ENCODE measurements at regions not wholly inside any gene's neighbourhood (a gene's known extent, or its start where the extent isn't known, plus 50 kb on each side); places are given as distances from the start of the nearest gene placed in this dataset.

GRCh38 chr6:3928111-3928510 is 78.9 kb downstream of the FAM50B start:
- Histone ChIP-seq H3K4me3 (ENCODE audit: low read depth in 1 of 2, low read length in 2 of 2) (no peak overlapping the region), H3K79me2 (ENCODE audit: insufficient read depth, low read length) (no peaks in the 10 kb centered on the region), H3K27me3 (ENCODE audit: insufficient read depth, low read length, poor library complexity) (no peaks in the 10 kb centered on the region), H3K9me3 (ENCODE audit: insufficient read depth, low read length, severe bottlenecking) (no peaks in the 10 kb centered on the region), H4K20me1 (ENCODE audit: insufficient read depth, low read length) (no peaks in the 10 kb centered on the region), H3K9ac (ENCODE audit: low read depth, low read length) (no peak overlapping the region), H2AFZ (ENCODE audit: low read depth, low read length) (no peak overlapping the region), H3K27ac (ENCODE audit: low read length) (no peak overlapping the region), H3K36me3 (ENCODE audit: insufficient read depth, low read length) (no peaks in the 10 kb centered on the region), H3K4me1 (ENCODE audit: insufficient read depth, low read length) (no peaks in the 10 kb centered on the region), H3K4me2 (ENCODE audit: insufficient read depth, low read length) (no peak overlapping the region)
- no peak for DNase-seq
- TF ChIP-seq EZH2 (IDR thresholded peaks at IDR 0.05; ENCODE audit: borderline replicate concordance, low read depth, low read length, severe bottlenecking) (no peak), CTCF (IDR thresholded peaks at IDR 0.05; ENCODE audit: borderline replicate concordance, extremely low read depth, low read length, poor library complexity, severe bottlenecking) (no peak)
- no peak for ATAC-seq (ENCODE audit: insufficient read depth, low read depth)

GRCh38 chr6:3929281-3929798 is 80.2 kb downstream of the FAM50B start:
- Histone ChIP-seq H3K4me3 (ENCODE audit: low read depth in 1 of 2, low read length in 2 of 2) (no peak overlapping the region), H3K27me3 (ENCODE audit: insufficient read depth, low read length, poor library complexity) (no peaks in the 10 kb centered on the region), H3K79me2 (ENCODE audit: insufficient read depth, low read length) (no peaks in the 10 kb centered on the region), H3K9me3 (ENCODE audit: insufficient read depth, low read length, severe bottlenecking) (no peaks in the 10 kb centered on the region), H3K36me3 (ENCODE audit: insufficient read depth, low read length) (no peaks in the 10 kb centered on the region), H2AFZ (ENCODE audit: low read depth, low read length) (no peak overlapping the region), H3K27ac (ENCODE audit: low read length) (no peak overlapping the region), H3K4me2 (ENCODE audit: insufficient read depth, low read length) (no peak overlapping the region), H4K20me1 (ENCODE audit: insufficient read depth, low read length) (no peaks in the 10 kb centered on the region), H3K9ac (ENCODE audit: low read depth, low read length) (no peak overlapping the region), H3K4me1 (ENCODE audit: insufficient read depth, low read length) (no peaks in the 10 kb centered on the region)
- TF ChIP-seq EZH2 (IDR thresholded peaks at IDR 0.05; ENCODE audit: borderline replicate concordance, low read depth, low read length, severe bottlenecking) (no peak), CTCF (IDR thresholded peaks at IDR 0.05; ENCODE audit: borderline replicate concordance, extremely low read depth, low read length, poor library complexity, severe bottlenecking) (no peak)
- DNase-seq = no peak
- no peak for ATAC-seq (ENCODE audit: insufficient read depth, low read depth)

- TF ChIP-seq CTCF (IDR thresholded peaks at IDR 0.05; ENCODE audit: borderline replicate concordance, extremely low read depth, low read length, poor library complexity, severe bottlenecking) = no peak
- no peak for TF ChIP-seq EZH2 (IDR thresholded peaks at IDR 0.05; ENCODE audit: borderline replicate concordance, low read depth, low read length, severe bottlenecking)
- DNase-seq (no peak), ATAC-seq (ENCODE audit: insufficient read depth, low read depth) (no peak)
Measured at GRCh38 chr6:3937438-3937837, 88.3 kb downstream of the FAM50B start.

More at GRCh38 chr6:3937438-3937837, 88.3 kb downstream of the FAM50B start:
- no peak overlapping the region for H2AFZ ChIP-seq (ENCODE audit: low read depth, low read length)
- no peaks in the 10 kb centered on the region for H3K9me3 ChIP-seq (ENCODE audit: insufficient read depth, low read length, severe bottlenecking)
- H4K20me1 ChIP-seq (ENCODE audit: insufficient read depth, low read length) = no peaks in the 10 kb centered on the region
- H3K27ac ChIP-seq (ENCODE audit: low read length) = no peak overlapping the region
- no peak overlapping the region for H3K4me2 ChIP-seq (ENCODE audit: insufficient read depth, low read length)
- no peak overlapping the region for H3K4me3 ChIP-seq (ENCODE audit: low read depth in 1 of 2, low read length in 2 of 2)
- H3K4me1 ChIP-seq (ENCODE audit: insufficient read depth, low read length) = no peaks in the 10 kb centered on the region
- H3K27me3 ChIP-seq (ENCODE audit: insufficient read depth, low read length, poor library complexity) = peaks cover 25% of the 10 kb centered on the region
- H3K9ac ChIP-seq (ENCODE audit: low read depth, low read length) = no peak overlapping the region
- no peaks in the 10 kb centered on the region for H3K79me2 ChIP-seq (ENCODE audit: insufficient read depth, low read length)
- H3K36me3 ChIP-seq (ENCODE audit: insufficient read depth, low read length) = no peaks in the 10 kb centered on the region

All from DND-41 (cell line).